ENCODE measurements at regions not wholly inside any gene's neighbourhood (a gene's known extent, or its start where the extent isn't known, plus 50 kb on each side); places are given as distances from the start of the nearest gene placed in this dataset.

- TF ChIP-seq EZH2phosphoT487 (IDR thresholded peaks at IDR 0.05; ENCODE audit: borderline replicate concordance, low read length), result no peak
- TF ChIP-seq EZH2 (IDR thresholded peaks at IDR 0.05; ENCODE audit: low read length, unreplicated experiment), result no peak
- TF ChIP-seq CTCF (conservative IDR thresholded peaks at IDR 0.05; ENCODE audit: low read depth, low read length), result no peak
- H3K4me2 ChIP-seq (ENCODE audit: low read length), result peak overlapping the region; percentile 79
- peaks cover 10% of the 10 kb centered on the region for H3F3A ChIP-seq (ENCODE audit: low read length, unreplicated experiment)
- no TSS peak for BruUV-seq (replicated peaks)
- DNase-seq, result peak; percentile 75
- H3K4me3 ChIP-seq (ENCODE audit: low read length), result peak overlapping the region; percentile 49; the same call in 1 of the 2 replicates
- peaks cover 52% of the 10 kb centered on the region for H3K4me1 ChIP-seq (ENCODE audit: insufficient read depth, low read length)
- POLR2A ChIA-PET (ENCODE audit: unreplicated experiment), result no interaction called here
- H3K27me3 ChIP-seq (ENCODE audit: low read length), result no peaks in the 10 kb centered on the region
- H3K36me3 ChIP-seq (ENCODE audit: low read depth, low read length), result no peaks in the 10 kb centered on the region
- H3K27ac ChIP-seq (ENCODE audit: low read length), result peak overlapping the region; percentile 94
- no peaks in the 10 kb centered on the region for H3K9me2 ChIP-seq (replicated peaks; ENCODE audit: low read length)
- H4K20me1 ChIP-seq (ENCODE audit: low read length), result no peaks in the 10 kb centered on the region
- 0 out of 2 replicates have a peak overlapping the region, but pooled peaks have one; percentile 14 for H3K9ac ChIP-seq (ENCODE audit: low read length)
- no peak overlapping the region for H2AFZ ChIP-seq (ENCODE audit: low read length)
- ATAC-seq, result peak; percentile 39
- CTCF ChIA-PET, result interaction anchor here (1.0 kb wide), 1 partner anchor 96 kb away, joined by 5 read pairs; no protein-coding TSS in a partner anchor
- no peaks in the 10 kb centered on the region for H3K9me3 ChIP-seq (ENCODE audit: low read length)
- no peaks in the 10 kb centered on the region for H3K79me2 ChIP-seq (ENCODE audit: low read length)
- intact Hi-C loops (cut with micrococcal nuclease), result loop anchor here (5.0 kb wide), 3 partner anchors 135 to 300 kb away; no protein-coding TSS in a partner anchor
These were observed 98.0 kb downstream of the ENC1 start for GRCh38 chr5:74542482-74542881.

- Histone ChIP-seq H3F3A (ENCODE audit: low read length, unreplicated experiment) (peaks cover 10% of the 10 kb centered on the region), H3K4me1 (ENCODE audit: insufficient read depth, low read length) (peaks cover 45% of the 10 kb centered on the region), H3K9me2 (replicated peaks; ENCODE audit: low read length) (no peaks in the 10 kb centered on the region), H3K36me3 (ENCODE audit: low read depth, low read length) (no peaks in the 10 kb centered on the region), H3K9me3 (ENCODE audit: low read length) (no peaks in the 10 kb centered on the region), H3K9ac (ENCODE audit: low read length) (no peak overlapping the region), H3K27ac (ENCODE audit: low read length) (no peak overlapping the region), H3K4me2 (ENCODE audit: low read length) (peak overlapping the region; percentile 52), H4K20me1 (ENCODE audit: low read length) (no peaks in the 10 kb centered on the region), H3K27me3 (ENCODE audit: low read length) (no peaks in the 10 kb centered on the region), H2AFZ (ENCODE audit: low read length) (no peak overlapping the region), H3K4me3 (ENCODE audit: low read length) (no peak overlapping the region), H3K79me2 (ENCODE audit: low read length) (no peaks in the 10 kb centered on the region)
- ATAC-seq (0 out of 2 replicates have a peak, but pooled peaks have one; percentile 7), DNase-seq (peak; percentile 84)
- ChIA-PET POLR2A (ENCODE audit: unreplicated experiment) (interaction anchor here (0.6 to 0.8 kb wide), 2 partner anchors 15 to 42 kb away, joined by 5 to 8 read pairs; no protein-coding TSS in a partner anchor), CTCF (interaction anchor here (0.6 kb wide), 1 partner anchor 313 kb away, joined by 3 read pairs; no protein-coding TSS in a partner anchor)
- TF ChIP-seq EZH2 (IDR thresholded peaks at IDR 0.05; ENCODE audit: low read length, unreplicated experiment), result no peak
- TF ChIP-seq CTCF (conservative IDR thresholded peaks at IDR 0.05; ENCODE audit: low read depth, low read length), result no peak
- BruUV-seq (replicated peaks), result no TSS peak
- intact Hi-C loops (cut with micrococcal nuclease), result loop anchor here (5.0 kb wide), 3 partner anchors 134 to 299 kb away; no protein-coding TSS in a partner anchor
These were observed 99.1 kb downstream of the ENC1 start for GRCh38 chr5:74541381-74541781.

GRCh38 chr5:74540622-74541021 lies 99.9 kb downstream of the ENC1 start:
- Histone ChIP-seq H3K4me2 (ENCODE audit: low read length) (peak overlapping the region; percentile 52), H4K20me1 (ENCODE audit: low read length) (no peaks in the 10 kb centered on the region), H3K27me3 (ENCODE audit: low read length) (no peaks in the 10 kb centered on the region), H3K9me3 (ENCODE audit: low read length) (no peaks in the 10 kb centered on the region), H3K36me3 (ENCODE audit: low read depth, low read length) (no peaks in the 10 kb centered on the region), H3F3A (ENCODE audit: low read length, unreplicated experiment) (peaks cover 10% of the 10 kb centered on the region), H3K9ac (ENCODE audit: low read length) (no peak overlapping the region), H2AFZ (ENCODE audit: low read length) (no peak overlapping the region), H3K27ac (ENCODE audit: low read length) (no peak overlapping the region), H3K9me2 (replicated peaks; ENCODE audit: low read length) (no peaks in the 10 kb centered on the region), H3K4me1 (ENCODE audit: insufficient read depth, low read length) (peaks cover 45% of the 10 kb centered on the region), H3K4me3 (ENCODE audit: low read length) (no peak overlapping the region), H3K79me2 (ENCODE audit: low read length) (no peaks in the 10 kb centered on the region)
- intact Hi-C loops (cut with micrococcal nuclease), result loop anchor here (5.0 kb wide), 3 partner anchors 133 to 298 kb away; no protein-coding TSS in a partner anchor
- no peak for DNase-seq
- POLR2A ChIA-PET (ENCODE audit: unreplicated experiment), result interaction anchor here (0.6 to 0.8 kb wide), 3 partner anchors 15 to 93 kb away, joined by 3 to 8 read pairs (median 5); no protein-coding TSS in a partner anchor
- CTCF ChIA-PET, result no interaction called here
- BruUV-seq (replicated peaks), result no TSS peak
- no peak for ATAC-seq
- TF ChIP-seq EZH2 (IDR thresholded peaks at IDR 0.05; ENCODE audit: low read length, unreplicated experiment) (no peak), EZH2phosphoT487 (IDR thresholded peaks at IDR 0.05; ENCODE audit: borderline replicate concordance, low read length) (no peak), CTCF (conservative IDR thresholded peaks at IDR 0.05; ENCODE audit: low read depth, low read length) (no peak)
